ENCODE measurements at regions not wholly inside any gene's neighbourhood (a gene's known extent, or its start where the extent isn't known, plus 50 kb on each side); places are given as distances from the start of the nearest gene placed in this dataset.

DNA sequence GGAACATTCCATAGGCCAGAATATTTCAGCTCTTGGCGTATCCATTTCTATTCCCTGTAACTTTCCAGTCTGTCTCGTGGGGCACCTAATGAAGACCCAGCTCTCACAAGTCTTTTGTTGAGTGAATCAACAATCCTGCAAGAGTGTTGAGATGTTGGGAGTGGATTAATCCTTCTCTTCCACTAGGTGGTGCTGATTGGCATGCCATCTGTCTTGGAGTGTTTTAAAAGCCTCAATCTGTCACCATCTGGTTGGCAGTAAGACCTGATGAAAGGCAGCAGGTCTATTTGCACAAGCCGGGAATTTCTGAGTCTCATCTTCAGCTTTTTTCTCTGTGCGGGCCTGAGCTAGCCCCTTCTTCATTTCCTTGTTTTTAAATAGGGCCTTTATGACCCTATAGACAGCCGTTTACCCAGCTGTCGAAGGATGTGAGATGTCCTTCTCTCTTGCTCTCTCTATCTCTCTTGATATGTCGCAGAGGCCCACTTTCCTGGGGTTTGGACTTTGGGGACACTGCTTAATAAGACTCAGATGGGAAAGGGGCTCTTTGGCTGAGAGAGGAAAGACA is 180.5 kb downstream of the ZNF365 start:
- DNase-seq: no peak

DNA sequence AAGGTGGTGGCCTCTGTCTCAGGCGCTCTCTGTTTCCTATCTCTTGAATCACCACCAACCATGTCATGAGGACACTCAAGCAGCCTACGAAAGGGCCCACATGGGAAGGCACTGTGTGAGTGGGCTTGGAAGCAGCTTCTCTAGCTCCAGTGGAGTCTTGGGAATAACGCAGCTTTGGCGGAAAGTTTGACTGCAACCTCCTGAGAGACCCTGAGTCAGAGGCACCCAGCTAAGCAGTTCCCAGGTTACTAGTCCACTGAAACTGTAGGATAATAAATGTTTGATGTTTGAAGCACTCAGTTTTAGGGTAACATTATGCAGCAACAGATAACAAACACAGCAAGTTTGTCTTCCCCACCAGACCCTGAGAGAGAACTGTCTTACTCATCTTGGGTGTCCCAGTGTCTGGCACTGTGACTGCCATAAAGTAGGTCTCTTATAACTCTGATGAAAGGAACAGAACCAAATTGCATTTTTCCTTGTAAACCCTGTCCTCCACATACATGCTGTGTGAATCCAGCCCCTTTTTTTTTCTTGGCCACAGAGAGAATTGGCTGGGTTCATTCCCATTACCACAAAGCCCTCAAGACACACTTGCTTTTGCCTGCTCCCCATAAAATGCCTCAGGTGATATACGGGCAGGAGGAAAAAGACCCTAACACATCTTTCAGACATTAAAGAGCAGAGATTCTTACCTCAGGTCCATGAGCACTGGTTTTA is 185.5 kb downstream of the ZNF365 start:
- DNase-seq: no peak

DNA sequence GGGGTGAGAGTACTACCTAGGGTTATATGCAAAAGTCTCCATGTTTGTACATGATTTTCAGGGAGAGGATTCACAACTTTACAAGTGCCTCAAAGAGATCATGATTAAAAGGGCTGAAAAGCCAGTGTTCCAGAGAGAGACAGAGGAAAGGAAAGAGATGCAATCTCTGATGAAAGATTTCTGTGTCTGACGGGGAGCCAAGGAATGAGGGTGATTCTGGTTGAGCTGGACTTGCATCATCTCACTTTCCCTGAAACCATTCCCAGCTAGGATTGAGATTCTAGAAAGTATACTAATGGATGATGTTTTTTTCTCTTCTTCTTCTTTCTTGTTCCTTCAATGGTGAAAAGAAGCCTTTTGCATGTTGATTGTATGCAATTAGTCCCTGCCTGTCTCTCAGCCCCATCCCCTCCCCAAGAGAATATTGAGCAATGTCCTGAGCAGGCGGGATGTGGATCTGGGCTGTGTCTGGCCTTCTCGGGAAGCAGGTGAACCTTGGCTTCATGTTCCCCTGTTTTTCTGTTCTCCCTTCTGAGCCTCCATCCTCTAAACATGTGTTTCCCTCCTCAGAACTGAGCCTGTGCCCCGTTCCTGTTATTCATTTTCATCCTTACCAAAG is 186.1 kb downstream of the ZNF365 start:
- DNase-seq: no peak

GRCh38 chr10:62561151-62561550 is 187.0 kb downstream of the ZNF365 start:
- no peak for DNase-seq

DNA sequence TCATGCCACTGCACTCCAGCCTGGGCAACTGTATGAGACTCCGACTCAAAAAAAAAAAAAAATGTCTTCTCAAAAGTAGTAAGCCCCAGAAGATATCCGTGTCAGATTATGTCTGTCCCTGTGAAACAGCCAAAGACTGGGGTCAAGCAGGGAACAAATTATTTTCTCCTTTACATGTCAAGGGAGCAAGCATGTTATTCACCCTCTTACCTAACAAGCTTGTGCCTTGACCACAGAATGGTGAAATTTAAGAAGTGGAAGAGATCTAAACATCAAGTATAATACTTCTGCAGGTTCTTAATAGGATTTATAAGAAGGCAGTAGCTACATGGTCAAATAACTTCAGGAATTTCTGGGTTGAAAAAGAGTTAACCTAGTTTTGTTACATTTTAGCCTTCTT is 187.9 kb downstream of the ZNF365 start:
- DNase-seq: no peak

GRCh38 chr10:62562795-62563194 is 188.6 kb downstream of the ZNF365 start:
- no peak for DNase-seq

DNA sequence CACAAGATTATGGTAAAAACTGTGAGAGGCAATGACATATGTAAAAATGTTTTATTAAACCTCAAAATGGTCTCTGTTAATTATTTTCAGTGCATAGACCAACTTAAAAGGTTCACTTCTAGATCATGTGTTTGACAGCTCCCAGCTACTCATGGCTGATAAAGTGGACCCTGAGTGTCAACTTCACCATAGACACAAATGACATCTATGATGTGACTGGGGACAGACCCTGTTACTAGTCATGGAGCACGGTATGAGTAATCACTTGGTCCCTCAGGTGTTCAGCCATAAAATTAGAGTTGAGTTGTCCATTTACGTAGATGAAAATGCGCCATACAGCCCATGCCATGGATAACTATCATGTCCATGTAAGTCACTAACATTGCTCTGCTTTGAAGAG is 199.8 kb downstream of the ZNF365 start:
- DNase-seq: no peak

- DNase-seq: no peak
Observed at GRCh38 chr10:62577076-62577475, 202.9 kb downstream of the ZNF365 start.

DNA sequence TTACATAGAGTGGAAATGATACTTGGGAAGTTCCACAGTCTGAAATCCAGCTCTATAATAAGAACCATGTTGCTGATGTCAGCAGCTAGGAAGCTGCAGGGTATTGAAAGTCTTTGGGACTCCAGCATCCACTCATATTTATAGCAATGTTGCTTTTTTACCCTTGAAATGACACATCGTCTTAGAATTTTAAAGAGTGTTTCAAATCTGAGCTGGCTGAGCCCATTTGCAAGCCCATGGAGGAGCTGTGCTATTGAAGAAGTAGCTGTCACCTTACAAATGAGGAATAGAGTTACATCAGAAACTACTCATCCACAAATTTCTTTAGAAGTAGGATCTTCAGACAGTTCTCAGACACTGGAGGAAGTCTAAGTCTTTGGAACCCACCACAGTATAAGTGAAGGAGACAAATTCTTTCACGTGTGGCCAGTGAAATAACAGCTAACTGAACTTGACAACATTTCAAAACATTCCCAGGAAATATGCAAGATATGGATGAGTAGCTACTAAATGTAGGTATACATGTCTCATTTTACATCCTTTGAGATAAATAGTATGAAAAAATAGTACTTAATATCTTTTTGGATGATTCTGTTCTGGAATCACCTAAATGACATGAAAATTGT is 203.6 kb downstream of the ZNF365 start:
- DNase-seq: no peak

DNA sequence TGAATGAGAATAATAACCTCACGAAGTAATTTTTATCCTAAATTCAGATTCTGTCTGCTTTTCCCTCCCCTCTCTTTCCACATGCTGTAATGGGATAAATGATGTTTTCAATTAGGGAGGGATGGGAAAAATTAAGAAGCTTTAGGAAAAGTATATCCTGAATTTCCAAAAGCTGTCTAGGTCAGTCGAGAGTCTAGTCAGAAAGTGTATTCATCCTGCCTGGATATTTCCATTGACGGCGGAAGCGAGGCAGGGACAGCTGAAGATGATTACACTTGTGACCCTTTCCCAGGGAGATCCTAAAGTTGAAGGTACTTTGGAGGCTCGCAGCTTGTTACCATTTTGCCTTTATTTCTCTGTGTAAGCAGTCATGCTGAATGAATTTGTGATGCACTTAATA is 204.1 kb downstream of the ZNF365 start:
- DNase-seq: no peak

DNA sequence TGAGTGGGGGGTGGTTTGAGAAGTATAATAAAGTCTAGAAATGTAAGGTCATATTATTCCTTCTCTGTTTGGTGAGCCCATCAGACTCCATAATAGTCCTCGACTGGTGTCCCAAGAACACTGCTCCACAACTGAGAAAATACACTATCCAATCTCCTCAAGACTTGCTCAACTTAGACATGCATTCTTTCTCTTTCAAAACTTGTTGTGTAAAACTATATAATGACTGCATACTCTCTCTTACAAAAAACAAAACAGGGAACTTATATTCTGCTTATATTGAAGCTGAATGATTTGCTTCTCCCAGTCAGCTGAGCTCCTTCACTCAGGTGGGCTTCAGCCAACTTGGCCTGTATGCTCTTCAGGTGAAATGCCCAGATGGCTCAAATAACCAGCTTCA is 204.7 kb downstream of the ZNF365 start:
- DNase-seq: no peak

GRCh38 chr10:62580396-62580795 is 206.2 kb downstream of the ZNF365 start:
- no peak for DNase-seq

DNA sequence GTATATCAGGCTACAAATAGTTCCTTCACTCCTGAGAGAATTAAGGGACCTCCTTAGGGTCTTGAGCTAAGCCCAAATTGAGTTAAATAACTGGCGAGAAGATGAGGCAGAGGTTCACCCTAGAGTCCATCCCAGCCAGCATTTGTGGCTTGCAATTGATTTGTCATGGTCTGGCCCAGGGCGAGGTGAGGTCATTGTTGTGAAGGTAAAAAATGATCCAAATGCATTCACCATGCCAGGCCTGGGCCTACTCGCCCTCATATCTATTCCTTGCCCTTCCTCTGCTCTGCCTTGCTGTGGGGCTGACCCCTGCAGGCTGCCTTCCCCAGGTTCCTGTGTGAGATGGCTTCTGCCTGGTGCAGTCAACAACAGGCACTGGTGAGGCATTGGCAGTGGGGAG is 207.2 kb downstream of the ZNF365 start:
- no peak for DNase-seq

- no peak for DNase-seq
Observed at GRCh38 chr10:62582101-62582705, 208.0 kb downstream of the ZNF365 start.

- DNase-seq: no peak
Observed at GRCh38 chr10:62582804-62583208, 208.6 kb downstream of the ZNF365 start.

DNA sequence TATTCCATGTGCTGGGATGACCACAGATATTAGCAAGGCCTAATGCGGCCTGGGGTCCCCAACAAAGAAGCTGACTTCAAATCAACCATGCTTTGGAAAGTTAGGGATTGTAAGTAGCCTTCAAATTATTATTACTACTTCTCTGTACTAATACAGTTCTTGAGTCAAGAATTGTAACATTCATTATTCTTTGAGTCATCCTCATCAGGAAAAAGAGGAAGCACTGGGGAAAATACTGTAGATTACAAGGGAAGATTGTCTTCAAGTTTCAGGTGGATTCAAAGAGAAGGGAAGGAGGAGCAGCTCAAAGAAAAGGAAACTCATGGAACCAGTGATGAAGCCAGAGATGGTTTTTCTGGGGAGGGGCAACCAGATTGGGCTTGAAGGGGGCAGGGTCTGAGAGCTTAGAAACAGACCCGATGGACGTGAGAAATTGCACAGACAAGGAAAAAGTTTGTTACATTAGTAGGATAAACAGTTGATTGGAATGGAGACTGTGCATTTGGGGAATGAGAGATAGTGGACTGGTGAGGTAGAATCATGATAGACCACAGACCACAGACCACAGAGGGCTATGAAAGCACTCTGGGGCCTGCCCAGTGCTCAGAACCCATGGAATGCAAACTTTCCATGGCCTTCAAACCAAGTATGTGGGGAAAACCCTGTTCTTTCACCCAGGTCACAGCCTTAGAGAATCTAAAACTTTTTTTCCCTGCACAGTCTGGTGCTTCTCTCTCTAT is 209.9 kb downstream of the ZNF365 start:
- no peak for DNase-seq

DNA sequence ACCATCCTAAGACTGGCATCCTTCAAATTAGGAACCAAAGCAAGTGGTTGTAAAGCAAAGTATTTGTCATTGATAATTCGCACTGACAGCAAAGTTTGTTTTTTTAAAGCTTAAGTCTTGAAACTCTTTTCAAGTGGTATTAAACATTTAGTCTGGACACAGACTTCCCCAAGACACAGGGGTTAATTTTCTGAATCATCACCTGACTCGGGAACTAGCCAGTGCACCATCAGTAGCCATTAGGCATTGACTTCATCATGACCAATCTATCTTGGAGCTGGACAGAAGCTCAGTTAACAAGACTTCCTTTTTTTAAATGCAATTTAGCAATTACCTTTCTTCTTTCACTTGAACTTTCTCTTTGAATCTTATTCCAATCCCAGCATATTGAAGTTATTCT is 210.6 kb downstream of the ZNF365 start:
- DNase-seq: no peak

- no peak for DNase-seq
Observed at GRCh38 chr10:62585211-62585775, 211.1 kb downstream of the ZNF365 start.

DNA sequence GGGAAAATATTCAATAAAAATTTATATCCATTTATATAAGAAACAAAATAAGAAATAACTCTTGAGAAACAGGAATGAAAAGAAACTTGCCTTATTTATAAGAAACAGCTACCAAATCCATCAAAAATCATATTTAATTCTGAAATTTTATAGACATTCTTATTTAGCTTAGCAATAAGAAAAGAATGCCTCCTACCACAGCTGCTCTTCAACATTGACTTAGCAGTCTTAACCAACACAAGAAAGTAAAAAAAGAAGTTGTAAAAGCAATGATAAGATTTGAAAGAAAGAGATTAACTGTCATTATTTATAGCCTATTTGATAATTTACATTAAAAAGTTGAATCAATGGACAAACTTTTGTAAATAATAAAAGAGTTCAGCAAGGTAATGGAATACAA is 212.8 kb downstream of the ZNF365 start:
- DNase-seq: no peak

DNA sequence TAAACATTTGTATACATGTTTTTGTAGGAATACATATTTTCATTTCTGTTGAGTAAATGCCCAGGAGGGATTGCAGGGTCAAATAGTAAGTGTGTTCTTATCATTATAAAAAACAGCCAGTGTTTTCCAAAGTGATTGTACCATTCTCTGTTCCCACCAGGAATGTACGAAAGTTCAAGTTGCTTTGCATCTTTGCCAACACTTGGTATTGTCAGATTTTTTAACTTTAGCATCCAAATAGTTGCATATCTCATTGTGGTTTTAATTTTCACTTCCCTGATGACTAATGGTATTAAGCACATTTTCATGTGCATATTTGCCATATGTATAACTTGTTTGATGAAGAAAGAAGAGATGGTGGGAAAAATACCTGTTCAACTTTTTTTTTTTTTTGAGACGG is 213.9 kb downstream of the ZNF365 start:
- DNase-seq: no peak

GRCh38 chr10:62589689-62590088 is 214.8 kb upstream of the ADO start:
- DNase-seq: no peak

- DNase-seq: no peak
Observed at GRCh38 chr10:62590306-62590705, 214.2 kb upstream of the ADO start.

DNA sequence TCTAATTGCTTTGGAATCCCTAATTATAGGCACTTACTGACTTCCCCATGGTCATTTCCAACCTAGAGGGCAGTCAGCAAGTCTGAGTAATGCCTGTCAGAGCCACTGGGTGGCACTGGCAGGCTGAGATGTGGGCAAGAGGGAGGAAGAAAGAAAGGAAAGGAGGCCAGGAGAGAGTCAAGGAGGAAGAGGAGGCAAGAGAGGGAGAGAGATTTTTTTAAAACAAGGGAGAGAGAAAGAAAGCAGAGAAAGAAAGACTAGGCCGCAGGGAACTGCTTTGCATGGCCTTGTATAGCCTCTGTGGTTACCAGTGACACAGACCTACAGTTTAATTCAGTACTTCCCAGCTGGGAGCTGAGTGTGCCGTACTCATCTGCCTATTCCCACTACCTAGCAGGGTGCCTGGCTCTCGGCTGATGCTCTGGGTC is 210.4 kb upstream of the ADO start:
- DNase-seq: peak; percentile 70

Measured in stimulated activated CD8-positive, alpha-beta memory T cell treated with anti-CD3 and anti-CD28 coated beads, Interleukin-4, amount 100 ng/mL, for 48 hours (primary cell).